NCI-H526 (cell line): ENCODE measurements at regions not wholly inside any gene's neighbourhood (a gene's known extent, or its start where the extent isn't known, plus 50 kb on each side); places are given as distances from the start of the nearest gene placed in this dataset.

Source experiments
- DNase-seq, 2 experiments: peaks; one replicate each; lab custom pipeline; 2025; lab: John Stamatoyannopoulos, UW

- DNase-seq, result no peak
Observed at GRCh38 chr4:52288212-52288855, 237.2 kb downstream of the SPATA18 start.

GRCh38 chr4:52290466-52290865 lies 239.4 kb downstream of the SPATA18 start:
- DNase-seq, result no peak

GRCh38 chr4:52292245-52292644 lies 241.1 kb downstream of the SPATA18 start:
- no peak for DNase-seq

GRCh38 chr4:52296341-52296740 lies 245.2 kb downstream of the SPATA18 start:
- no peak for DNase-seq

GRCh38 chr4:52298444-52298843 lies 247.3 kb downstream of the SPATA18 start:
- no peak for DNase-seq

- DNase-seq, result no peak
Observed at GRCh38 chr4:52299120-52299519, 248.0 kb downstream of the SPATA18 start.

GRCh38 chr4:52311464-52312125 lies 260.5 kb downstream of the SPATA18 start:
- no peak for DNase-seq

GRCh38 chr4:52312722-52313121 lies 261.6 kb downstream of the SPATA18 start:
- DNase-seq, result no peak

GRCh38 chr4:52317361-52317879 lies 266.3 kb downstream of the SPATA18 start:
- DNase-seq, result no peak

GRCh38 chr4:52317981-52318380 lies 266.9 kb downstream of the SPATA18 start:
- DNase-seq, result no peak

- no peak for DNase-seq
Observed at GRCh38 chr4:52329894-52330293, 278.8 kb downstream of the SPATA18 start.

GRCh38 chr4:52343595-52343994 lies 292.5 kb downstream of the SPATA18 start:
- no peak for DNase-seq

- DNase-seq, result no peak
Observed at GRCh38 chr4:52350926-52351325, 299.8 kb downstream of the SPATA18 start.

GRCh38 chr4:52358366-52358765 lies 300.7 kb downstream of the USP46 start:
- no peak for DNase-seq

GRCh38 chr4:52358883-52359321 lies 300.2 kb downstream of the USP46 start:
- DNase-seq, result no peak

GRCh38 chr4:52366191-52366590 lies 292.9 kb downstream of the USP46 start:
- DNase-seq, result no peak

- DNase-seq, result no peak
Observed at GRCh38 chr4:52366621-52367020, 292.5 kb downstream of the USP46 start.

GRCh38 chr4:52367282-52367830 lies 291.7 kb downstream of the USP46 start:
- no peak for DNase-seq

GRCh38 chr4:52368895-52369294 lies 290.2 kb downstream of the USP46 start:
- no peak for DNase-seq

- DNase-seq, result no peak
Observed at GRCh38 chr4:52369649-52370048, 289.5 kb downstream of the USP46 start.

GRCh38 chr4:52370576-52370975 lies 288.5 kb downstream of the USP46 start:
- no peak for DNase-seq

- DNase-seq, result no peak
Observed at GRCh38 chr4:52371841-52372240, 287.3 kb downstream of the USP46 start.

- no peak for DNase-seq
Observed at GRCh38 chr4:52372269-52372668, 286.8 kb downstream of the USP46 start.
